ENCODE measurements at regions not wholly inside any gene's neighbourhood (a gene's known extent, or its start where the extent isn't known, plus 50 kb on each side); places are given as distances from the start of the nearest gene placed in this dataset.

DNA sequence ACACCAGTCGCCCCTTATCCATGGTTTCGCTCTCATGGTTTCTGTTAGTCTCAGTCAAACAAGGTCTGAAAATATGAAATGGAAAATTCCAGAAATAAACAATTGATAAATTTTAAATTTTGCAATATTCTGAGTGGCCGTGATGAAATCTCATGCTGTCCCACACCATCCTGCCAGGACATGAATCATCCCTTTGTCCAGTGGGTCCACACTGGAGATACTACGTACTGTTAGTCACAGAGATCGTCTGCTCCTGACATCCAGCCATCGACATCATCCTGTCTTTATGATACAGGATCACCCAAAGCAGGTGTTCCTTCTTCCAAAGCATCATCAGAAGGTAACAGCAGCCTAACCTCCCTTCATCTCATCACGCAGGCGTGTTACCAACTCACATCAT is 76.5 kb upstream of the MSX1 start:
- Histone ChIP-seq H3K4me2 (no peak overlapping the region), H3K9me2 (ENCODE audit: insufficient read depth) (no peaks in the 10 kb centered on the region), H3K4me1 (replicated peaks; ENCODE audit: insufficient read depth) (peaks cover 9% of the 10 kb centered on the region; the same call in 1 of the 2 replicates), H3K27me3 (ENCODE audit: insufficient read depth, low read depth) (no peaks in the 10 kb centered on the region), H4K20me1 (ENCODE audit: insufficient read depth) (no peaks in the 10 kb centered on the region), H3F3A (ENCODE audit: insufficient read depth, low read depth) (no peaks in the 10 kb centered on the region), H3K4me3 (no peak overlapping the region), H3K36me3 (ENCODE audit: low read depth) (no peaks in the 10 kb centered on the region), H3K9me3 (ENCODE audit: insufficient read depth, low read depth) (peaks cover 3% of the 10 kb centered on the region; the same call in 1 of the 2 replicates), H3K27ac (no peak overlapping the region), H3K79me2 (ENCODE audit: low read depth) (no peaks in the 10 kb centered on the region), H2AFZ (no peak overlapping the region)
- intact Hi-C loops (cut with micrococcal nuclease; ENCODE audit: unreplicated experiment) = no loop called here
- BruUV-seq (replicated peaks) = no TSS peak
- TF ChIP-seq, protein P1, sequence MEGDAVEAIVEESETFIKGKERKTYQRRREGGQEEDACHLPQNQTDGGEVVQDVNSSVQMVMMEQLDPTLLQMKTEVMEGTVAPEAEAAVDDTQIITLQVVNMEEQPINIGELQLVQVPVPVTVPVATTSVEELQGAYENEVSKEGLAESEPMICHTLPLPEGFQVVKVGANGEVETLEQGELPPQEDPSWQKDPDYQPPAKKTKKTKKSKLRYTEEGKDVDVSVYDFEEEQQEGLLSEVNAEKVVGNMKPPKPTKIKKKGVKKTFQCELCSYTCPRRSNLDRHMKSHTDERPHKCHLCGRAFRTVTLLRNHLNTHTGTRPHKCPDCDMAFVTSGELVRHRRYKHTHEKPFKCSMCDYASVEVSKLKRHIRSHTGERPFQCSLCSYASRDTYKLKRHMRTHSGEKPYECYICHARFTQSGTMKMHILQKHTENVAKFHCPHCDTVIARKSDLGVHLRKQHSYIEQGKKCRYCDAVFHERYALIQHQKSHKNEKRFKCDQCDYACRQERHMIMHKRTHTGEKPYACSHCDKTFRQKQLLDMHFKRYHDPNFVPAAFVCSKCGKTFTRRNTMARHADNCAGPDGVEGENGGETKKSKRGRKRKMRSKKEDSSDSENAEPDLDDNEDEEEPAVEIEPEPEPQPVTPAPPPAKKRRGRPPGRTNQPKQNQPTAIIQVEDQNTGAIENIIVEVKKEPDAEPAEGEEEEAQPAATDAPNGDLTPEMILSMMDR (conservative IDR thresholded peaks at IDR 0.05) = no peak
- no peak for TF ChIP-seq EZH2 (IDR thresholded peaks at IDR 0.05; ENCODE audit: low read depth)
- ChIA-PET CTCF (no interaction called here), POLR2A (ENCODE audit: unreplicated experiment) (no interaction called here)
- DNase-seq = no peak

DNA sequence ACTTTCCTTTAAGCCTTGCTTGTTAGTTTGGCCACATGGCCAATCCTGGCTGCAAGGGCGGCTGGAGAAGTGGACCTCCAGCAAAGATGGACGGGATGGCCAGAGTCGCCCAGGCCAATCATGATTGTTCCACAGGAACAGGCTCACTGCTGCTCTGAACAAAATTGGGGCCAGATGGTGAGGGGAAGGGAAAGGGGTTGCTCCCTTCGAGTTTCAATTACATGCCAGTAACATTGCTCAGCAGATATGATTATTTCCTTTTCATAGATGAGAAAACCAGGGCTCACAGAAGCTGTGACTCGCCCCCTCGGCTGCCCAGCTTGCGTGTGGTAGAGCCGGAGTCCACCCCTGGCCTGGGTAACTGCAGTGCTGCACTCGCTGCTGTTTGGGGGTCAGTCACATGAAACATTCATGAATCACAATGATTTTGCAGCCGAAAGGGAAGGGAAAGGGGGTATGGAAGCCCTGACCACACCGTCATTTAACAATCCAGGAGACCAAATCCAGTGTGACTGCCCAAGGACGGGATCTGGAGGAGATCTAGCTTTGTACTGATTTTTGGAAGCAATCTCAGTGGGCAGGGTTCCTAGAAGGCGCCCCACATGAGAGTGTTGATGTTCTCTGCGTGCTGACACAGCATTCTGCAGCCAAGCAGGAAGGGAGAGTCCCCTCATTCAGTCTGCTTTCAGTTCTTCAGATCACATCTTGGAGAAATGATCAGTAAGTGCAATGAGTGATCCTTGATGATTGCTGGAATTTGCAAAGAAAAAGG is 77.3 kb upstream of the MSX1 start:
- no peaks in the 10 kb centered on the region for H4K20me1 ChIP-seq (ENCODE audit: insufficient read depth)
- no peaks in the 10 kb centered on the region for H3K36me3 ChIP-seq (ENCODE audit: low read depth)
- DNase-seq = no peak
- no peaks in the 10 kb centered on the region for H3F3A ChIP-seq (ENCODE audit: insufficient read depth, low read depth)
- no peak overlapping the region for H3K4me3 ChIP-seq
- H3K27me3 ChIP-seq (ENCODE audit: insufficient read depth, low read depth) = no peaks in the 10 kb centered on the region
- intact Hi-C loops (cut with micrococcal nuclease; ENCODE audit: unreplicated experiment) = no loop called here
- ChIA-PET CTCF (no interaction called here), POLR2A (ENCODE audit: unreplicated experiment) (no interaction called here)
- no peak overlapping the region for H3K4me2 ChIP-seq
- H3K27ac ChIP-seq = no peak overlapping the region
- H3K4me1 ChIP-seq (replicated peaks; ENCODE audit: insufficient read depth) = peaks cover 9% of the 10 kb centered on the region; the same call in 1 of the 2 replicates
- no peak overlapping the region for H2AFZ ChIP-seq
- BruUV-seq (replicated peaks) = no TSS peak
- TF ChIP-seq, protein P1 (conservative IDR thresholded peaks at IDR 0.05) = no peak
- TF ChIP-seq EZH2 (IDR thresholded peaks at IDR 0.05; ENCODE audit: low read depth) = no peak
- H3K9me3 ChIP-seq (ENCODE audit: insufficient read depth, low read depth) = no peaks in the 10 kb centered on the region
- no peaks in the 10 kb centered on the region for H3K79me2 ChIP-seq (ENCODE audit: low read depth)
- H3K9me2 ChIP-seq (ENCODE audit: insufficient read depth) = no peaks in the 10 kb centered on the region

DNA sequence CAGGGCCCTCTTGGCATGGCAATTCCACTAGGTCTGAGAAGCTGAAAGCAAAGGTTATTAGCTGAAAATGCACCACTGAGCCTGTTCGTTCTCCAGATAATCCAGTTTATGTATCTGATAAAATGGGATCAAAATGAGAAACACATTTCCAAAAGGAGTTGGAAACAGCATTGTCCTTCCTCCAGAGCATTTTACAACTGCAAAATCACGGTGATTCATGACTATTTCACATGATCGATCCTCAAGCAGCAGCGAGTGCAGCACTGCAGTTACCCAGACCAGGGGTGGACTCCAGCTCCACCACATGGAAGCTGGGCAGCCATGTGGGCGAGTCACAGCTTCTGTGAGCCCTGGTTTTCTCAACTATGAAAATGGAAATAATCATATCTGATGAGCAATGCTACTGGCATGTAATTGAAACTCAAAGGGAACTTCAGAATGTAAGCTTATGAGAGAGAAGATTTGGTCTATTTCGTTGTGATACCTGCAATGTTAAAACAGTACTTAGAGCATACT is 78.7 kb upstream of the MSX1 start:
- Histone ChIP-seq H3K27me3 (ENCODE audit: insufficient read depth, low read depth) (no peaks in the 10 kb centered on the region), H3K36me3 (ENCODE audit: low read depth) (no peaks in the 10 kb centered on the region), H3K9me3 (ENCODE audit: insufficient read depth, low read depth) (no peaks in the 10 kb centered on the region), H3K4me1 (replicated peaks; ENCODE audit: insufficient read depth) (peaks cover 9% of the 10 kb centered on the region; the same call in 1 of the 2 replicates), H2AFZ (no peak overlapping the region), H3K9me2 (ENCODE audit: insufficient read depth) (no peaks in the 10 kb centered on the region), H3K27ac (peak overlapping the region; percentile 57), H3K4me3 (no peak overlapping the region), H3K4me2 (no peak overlapping the region), H4K20me1 (ENCODE audit: insufficient read depth) (no peaks in the 10 kb centered on the region), H3F3A (ENCODE audit: insufficient read depth, low read depth) (no peaks in the 10 kb centered on the region), H3K79me2 (ENCODE audit: low read depth) (no peaks in the 10 kb centered on the region)
- CTCF ChIA-PET = no interaction called here
- no TSS peak for BruUV-seq (replicated peaks)
- TF ChIP-seq, protein P1 (conservative IDR thresholded peaks at IDR 0.05) = no peak
- TF ChIP-seq EZH2 (IDR thresholded peaks at IDR 0.05; ENCODE audit: low read depth) = no peak
- intact Hi-C loops (cut with micrococcal nuclease; ENCODE audit: unreplicated experiment) = no loop called here
- POLR2A ChIA-PET (ENCODE audit: unreplicated experiment) = no interaction called here
- DNase-seq = peak in 1 of 2 experiments; percentile 66

Measured in PC-9 (cell line).